AG04449 (cell line): ENCODE measurements at regions not wholly inside any gene's neighbourhood (a gene's known extent, or its start where the extent isn't known, plus 50 kb on each side); places are given as distances from the start of the nearest gene placed in this dataset.

Source experiments
- CTCF ChIA-PET: fragments of 350-600 bp; formaldehyde crosslinking; extraction: SDS; loops from one replicate; lab custom pipeline; 2021; ENCODE audit warnings: antibody characterized with exemption; lab: Yijun Ruan, JAX
- POLR2A ChIA-PET: fragments of 400-600, 350-600 bp; formaldehyde crosslinking; extraction: SDS; loops from one replicate; lab custom pipeline; 2020; ENCODE audit warnings: antibody characterized with exemption, inconsistent platforms; lab: Yijun Ruan, JAX
- DNase-seq: peaks from one replicate; pipeline ENCODE4 v3.0.0-alpha.2; 2010; ENCODE audit warnings: low read depth, low spot score
- H3K4me3 ChIP-seq: 2 replicates; pipeline ENCODE4 v1.5.1; 2011; ENCODE audit warnings: low read depth, mild to moderate bottlenecking, control low read depth, low read length
- TF ChIP-seq, protein P1 (sequence below): IDR thresholded peaks from one replicate; pipeline ENCODE4 v1.5.1; 2011; ENCODE audit warnings: mild to moderate bottlenecking, moderate library complexity, low read length, control low read depth, inconsistent platforms; ENCODE audit not compliant: insufficient read depth; ENCODE audit errors: missing control alignments

- DNase-seq: no peak
- POLR2A ChIA-PET: no interaction called here
- CTCF ChIA-PET: interaction anchor here (0.7 kb wide), 1 partner anchor 124 kb away, joined by 3 read pairs; no protein-coding TSS in a partner anchor
- TF ChIP-seq, protein P1, sequence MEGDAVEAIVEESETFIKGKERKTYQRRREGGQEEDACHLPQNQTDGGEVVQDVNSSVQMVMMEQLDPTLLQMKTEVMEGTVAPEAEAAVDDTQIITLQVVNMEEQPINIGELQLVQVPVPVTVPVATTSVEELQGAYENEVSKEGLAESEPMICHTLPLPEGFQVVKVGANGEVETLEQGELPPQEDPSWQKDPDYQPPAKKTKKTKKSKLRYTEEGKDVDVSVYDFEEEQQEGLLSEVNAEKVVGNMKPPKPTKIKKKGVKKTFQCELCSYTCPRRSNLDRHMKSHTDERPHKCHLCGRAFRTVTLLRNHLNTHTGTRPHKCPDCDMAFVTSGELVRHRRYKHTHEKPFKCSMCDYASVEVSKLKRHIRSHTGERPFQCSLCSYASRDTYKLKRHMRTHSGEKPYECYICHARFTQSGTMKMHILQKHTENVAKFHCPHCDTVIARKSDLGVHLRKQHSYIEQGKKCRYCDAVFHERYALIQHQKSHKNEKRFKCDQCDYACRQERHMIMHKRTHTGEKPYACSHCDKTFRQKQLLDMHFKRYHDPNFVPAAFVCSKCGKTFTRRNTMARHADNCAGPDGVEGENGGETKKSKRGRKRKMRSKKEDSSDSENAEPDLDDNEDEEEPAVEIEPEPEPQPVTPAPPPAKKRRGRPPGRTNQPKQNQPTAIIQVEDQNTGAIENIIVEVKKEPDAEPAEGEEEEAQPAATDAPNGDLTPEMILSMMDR: no peak
- no peak overlapping the region for H3K4me3 ChIP-seq
Measured at GRCh38 chr4:38195911-38196310, 235.7 kb downstream of the PTTG2 start.

DNA sequence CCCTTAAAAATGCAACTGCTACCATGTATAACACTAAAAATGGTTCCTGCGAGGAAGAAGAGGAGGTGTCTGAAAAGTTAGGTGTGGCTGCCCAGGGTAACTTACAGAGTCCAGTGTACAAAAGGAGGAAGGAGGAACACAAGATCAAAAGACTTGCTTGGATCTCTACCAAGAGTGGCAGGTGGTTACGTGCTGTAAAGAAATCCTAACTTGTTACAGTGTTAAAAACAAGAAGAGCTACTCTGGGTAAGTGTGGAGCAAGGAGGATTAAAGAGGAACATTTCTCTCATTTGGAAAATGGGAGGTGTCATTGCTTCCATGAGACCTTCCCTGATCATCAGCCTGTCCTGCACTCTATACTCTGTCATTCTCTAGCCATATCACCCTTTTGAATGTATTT, 242.0 kb downstream of the PTTG2 start:
- TF ChIP-seq, protein P1: no peak
- no peak overlapping the region for H3K4me3 ChIP-seq
- CTCF ChIA-PET: interaction anchor here (0.9 to 1.8 kb wide), 4 partner anchors 21 to 530 kb away, joined by 3 to 5 read pairs (median 4); no protein-coding TSS in a partner anchor
- no peak for DNase-seq
- POLR2A ChIA-PET: no interaction called here

- H3K4me3 ChIP-seq: no peak overlapping the region
- ChIA-PET POLR2A (no interaction called here), CTCF (interaction anchor here (1.6 to 1.8 kb wide), 2 partner anchors 20 to 116 kb away, joined by 4 read pairs; no protein-coding TSS in a partner anchor)
- TF ChIP-seq, protein P1: no peak
- no peak for DNase-seq
Measured at GRCh38 chr4:38203609-38204008, 243.4 kb downstream of the PTTG2 start.

- ChIA-PET CTCF (interaction anchor here (1.8 kb wide), 1 partner anchor 19 kb away, joined by 4 read pairs; no protein-coding TSS in a partner anchor), POLR2A (no interaction called here)
- no peak overlapping the region for H3K4me3 ChIP-seq
- TF ChIP-seq, protein P1: no peak
- no peak for DNase-seq
Measured at GRCh38 chr4:38204339-38205035, 244.3 kb downstream of the PTTG2 start.

- TF ChIP-seq, protein P1: no peak
- POLR2A ChIA-PET: no interaction called here
- H3K4me3 ChIP-seq: no peak overlapping the region
- DNase-seq: no peak
- CTCF ChIA-PET: no interaction called here
Measured at GRCh38 chr4:38205261-38205660, 245.1 kb downstream of the PTTG2 start.

- TF ChIP-seq, protein P1: no peak
- DNase-seq: no peak
- no peak overlapping the region for H3K4me3 ChIP-seq
- ChIA-PET CTCF (no interaction called here), POLR2A (no interaction called here)
Measured at GRCh38 chr4:38207110-38207457, 246.9 kb downstream of the PTTG2 start.
